ENCODE measurements at regions not wholly inside any gene's neighbourhood (a gene's known extent, or its start where the extent isn't known, plus 50 kb on each side); places are given as distances from the start of the nearest gene placed in this dataset.

- no peak for DNase-seq (ENCODE audit: low read depth)
Measured at GRCh38 chr13:43983373-43983772, 103.7 kb downstream of the LACC1 start.

GRCh38 chr13:43984292-43984691 is 104.6 kb downstream of the LACC1 start:
- DNase-seq (ENCODE audit: low read depth), result no peak

- no peak for DNase-seq (ENCODE audit: low read depth)
Measured at GRCh38 chr13:43985422-43986072, 105.8 kb downstream of the LACC1 start.

GRCh38 chr13:43986421-43986981 is 106.8 kb downstream of the LACC1 start:
- DNase-seq (ENCODE audit: low read depth), result no peak

- no peak for DNase-seq (ENCODE audit: low read depth)
Measured at GRCh38 chr13:43988302-43988701, 108.6 kb downstream of the LACC1 start.

- DNase-seq (ENCODE audit: low read depth), result no peak
Measured at GRCh38 chr13:43990021-43990420, 110.3 kb downstream of the LACC1 start.

- DNase-seq (ENCODE audit: low read depth), result no peak
Measured at GRCh38 chr13:43990829-43991228, 111.1 kb downstream of the LACC1 start.

GRCh38 chr13:43991773-43992201 is 112.1 kb downstream of the LACC1 start:
- no peak for DNase-seq (ENCODE audit: low read depth)

GRCh38 chr13:43992211-43992610 is 112.5 kb downstream of the LACC1 start:
- no peak for DNase-seq (ENCODE audit: low read depth)

GRCh38 chr13:43994999-43995859 is 115.5 kb downstream of the LACC1 start:
- no peak for DNase-seq (ENCODE audit: low read depth)

- DNase-seq (ENCODE audit: low read depth), result no peak
Measured at GRCh38 chr13:43996221-43996620, 116.5 kb downstream of the LACC1 start.

GRCh38 chr13:44003481-44003880 is 123.8 kb downstream of the LACC1 start:
- DNase-seq (ENCODE audit: low read depth), result no peak

- peak; percentile 50 for DNase-seq (ENCODE audit: low read depth)
Measured at GRCh38 chr13:44004878-44005277, 125.2 kb downstream of the LACC1 start.

- DNase-seq (ENCODE audit: low read depth), result no peak
Measured at GRCh38 chr13:44007451-44007850, 127.7 kb downstream of the LACC1 start.

- DNase-seq (ENCODE audit: low read depth), result peak; percentile 52
Measured at GRCh38 chr13:44011036-44011435, 131.3 kb downstream of the LACC1 start.

GRCh38 chr13:44012910-44013757 is 133.4 kb downstream of the LACC1 start:
- peak; percentile 49 for DNase-seq (ENCODE audit: low read depth)

- peak; percentile 82 for DNase-seq (ENCODE audit: low read depth)
Measured at GRCh38 chr13:44013758-44014291, 134.1 kb downstream of the LACC1 start.

- no peak for DNase-seq (ENCODE audit: low read depth)
Measured at GRCh38 chr13:44014501-44014900, 134.8 kb downstream of the LACC1 start.

GRCh38 chr13:44015118-44015517 is 135.4 kb downstream of the LACC1 start:
- DNase-seq (ENCODE audit: low read depth), result no peak

- DNase-seq (ENCODE audit: low read depth), result no peak
Measured at GRCh38 chr13:44015811-44016210, 136.1 kb downstream of the LACC1 start.

GRCh38 chr13:44017756-44018309 is 138.1 kb downstream of the LACC1 start:
- DNase-seq (ENCODE audit: low read depth), result no peak
